Ishikawa (cell line): ENCODE measurements at regions not wholly inside any gene's neighbourhood (a gene's known extent, or its start where the extent isn't known, plus 50 kb on each side); places are given as distances from the start of the nearest gene placed in this dataset.

Source experiments
- CEBPB ChIP-seq: IDR thresholded peaks from 2 replicates; pipeline ENCODE4 v1.6.1; 2012
- CREB1 ChIP-seq: IDR thresholded peaks from 2 replicates; pipeline ENCODE4 v1.6.1; 2012; ENCODE audit warnings: low read depth
- EP300 ChIP-seq: IDR thresholded peaks from 2 replicates; pipeline ENCODE4 v1.6.1; 2012; ENCODE audit warnings: borderline replicate concordance
- FOXM1 ChIP-seq: IDR thresholded peaks from 2 replicates; pipeline ENCODE4 v1.6.1; 2012; ENCODE audit warnings: low read depth, borderline replicate concordance
- NFIC ChIP-seq: IDR thresholded peaks from 2 replicates; pipeline ENCODE4 v1.6.1; 2012
- RAD21 ChIP-seq: IDR thresholded peaks from 2 replicates; pipeline ENCODE4 v1.6.1; 2012; ENCODE audit warnings: low read depth
- TCF12 ChIP-seq: IDR thresholded peaks from 2 replicates; pipeline ENCODE4 v1.6.1; 2012; ENCODE audit warnings: low read depth
- TEAD4 ChIP-seq: IDR thresholded peaks from 2 replicates; pipeline ENCODE4 v1.6.1; 2012
- YY1 ChIP-seq: IDR thresholded peaks from 2 replicates; pipeline ENCODE4 v1.6.1; 2012; ENCODE audit warnings: low read depth
- TF ChIP-seq, protein P1 (sequence below): IDR thresholded peaks from 2 replicates; pipeline ENCODE4 v1.6.1; 2012; ENCODE audit warnings: low read depth, mild to moderate bottlenecking
- TF ChIP-seq, protein P2 (sequence below): IDR thresholded peaks from 2 replicates; pipeline ENCODE4 v1.6.1; 2012

DNA sequence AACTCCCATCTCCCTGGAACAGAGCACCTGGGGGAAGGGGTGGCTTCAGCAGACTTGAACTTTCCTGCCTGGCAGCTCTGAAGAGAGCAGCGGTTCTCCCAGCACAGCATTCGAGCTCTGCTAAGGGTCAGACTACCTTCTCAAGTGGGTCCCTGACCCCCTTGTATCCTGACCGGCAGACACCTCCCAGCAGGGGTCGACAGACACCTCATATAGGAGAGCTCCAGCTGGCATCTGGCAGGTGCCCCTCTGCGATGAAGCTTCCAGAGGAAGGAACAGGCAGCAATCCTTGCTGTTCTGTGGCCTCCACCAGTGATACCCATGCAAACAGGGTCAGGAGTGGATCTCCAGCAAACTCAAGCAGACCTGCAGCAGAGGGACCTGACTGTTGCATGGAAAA is 244.1 kb upstream of the RASGEF1B start:
- TF ChIP-seq TEAD4 (no peak), NFIC (no peak), EP300 (no peak), YY1 (no peak), CREB1 (no peak), FOXM1 (no peak), TCF12 (no peak), RAD21 (no peak), CEBPB (no peak)
- TF ChIP-seq, protein P1, sequence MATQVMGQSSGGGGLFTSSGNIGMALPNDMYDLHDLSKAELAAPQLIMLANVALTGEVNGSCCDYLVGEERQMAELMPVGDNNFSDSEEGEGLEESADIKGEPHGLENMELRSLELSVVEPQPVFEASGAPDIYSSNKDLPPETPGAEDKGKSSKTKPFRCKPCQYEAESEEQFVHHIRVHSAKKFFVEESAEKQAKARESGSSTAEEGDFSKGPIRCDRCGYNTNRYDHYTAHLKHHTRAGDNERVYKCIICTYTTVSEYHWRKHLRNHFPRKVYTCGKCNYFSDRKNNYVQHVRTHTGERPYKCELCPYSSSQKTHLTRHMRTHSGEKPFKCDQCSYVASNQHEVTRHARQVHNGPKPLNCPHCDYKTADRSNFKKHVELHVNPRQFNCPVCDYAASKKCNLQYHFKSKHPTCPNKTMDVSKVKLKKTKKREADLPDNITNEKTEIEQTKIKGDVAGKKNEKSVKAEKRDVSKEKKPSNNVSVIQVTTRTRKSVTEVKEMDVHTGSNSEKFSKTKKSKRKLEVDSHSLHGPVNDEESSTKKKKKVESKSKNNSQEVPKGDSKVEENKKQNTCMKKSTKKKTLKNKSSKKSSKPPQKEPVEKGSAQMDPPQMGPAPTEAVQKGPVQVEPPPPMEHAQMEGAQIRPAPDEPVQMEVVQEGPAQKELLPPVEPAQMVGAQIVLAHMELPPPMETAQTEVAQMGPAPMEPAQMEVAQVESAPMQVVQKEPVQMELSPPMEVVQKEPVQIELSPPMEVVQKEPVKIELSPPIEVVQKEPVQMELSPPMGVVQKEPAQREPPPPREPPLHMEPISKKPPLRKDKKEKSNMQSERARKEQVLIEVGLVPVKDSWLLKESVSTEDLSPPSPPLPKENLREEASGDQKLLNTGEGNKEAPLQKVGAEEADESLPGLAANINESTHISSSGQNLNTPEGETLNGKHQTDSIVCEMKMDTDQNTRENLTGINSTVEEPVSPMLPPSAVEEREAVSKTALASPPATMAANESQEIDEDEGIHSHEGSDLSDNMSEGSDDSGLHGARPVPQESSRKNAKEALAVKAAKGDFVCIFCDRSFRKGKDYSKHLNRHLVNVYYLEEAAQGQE = no peak
- TF ChIP-seq, protein P2, sequence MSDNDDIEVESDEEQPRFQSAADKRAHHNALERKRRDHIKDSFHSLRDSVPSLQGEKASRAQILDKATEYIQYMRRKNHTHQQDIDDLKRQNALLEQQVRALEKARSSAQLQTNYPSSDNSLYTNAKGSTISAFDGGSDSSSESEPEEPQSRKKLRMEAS = no peak
